Coronary artery (tissue), 2 donors: ENCODE measurements at regions not wholly inside any gene's neighbourhood (a gene's known extent, or its start where the extent isn't known, plus 50 kb on each side); places are given as distances from the start of the nearest gene placed in this dataset.

Experiments used
- DNase-seq: peaks from one replicate; pipeline ENCODE4 v3.0.0-alpha.2; 2017; ENCODE audit warnings: low spot score
- H3K27ac ChIP-seq, 2 donors: fragments of 200-600 bp; sonication (generic); one replicate each; pipeline ENCODE4 v1.5.1; 2016 to 2019
- H3K4me3 ChIP-seq: fragments of 200-600 bp; sonication (generic); 2 replicates; pipeline ENCODE4 v1.5.1; 2016; ENCODE audit warnings: mild to moderate bottlenecking, moderate library complexity
- TF ChIP-seq, protein P1 (sequence below): fragments of 200-600 bp; sonication (generic); IDR thresholded peaks from one replicate; pipeline ENCODE4 v1.5.1; 2019; ENCODE audit warnings: antibody characterized with exemption

DNA sequence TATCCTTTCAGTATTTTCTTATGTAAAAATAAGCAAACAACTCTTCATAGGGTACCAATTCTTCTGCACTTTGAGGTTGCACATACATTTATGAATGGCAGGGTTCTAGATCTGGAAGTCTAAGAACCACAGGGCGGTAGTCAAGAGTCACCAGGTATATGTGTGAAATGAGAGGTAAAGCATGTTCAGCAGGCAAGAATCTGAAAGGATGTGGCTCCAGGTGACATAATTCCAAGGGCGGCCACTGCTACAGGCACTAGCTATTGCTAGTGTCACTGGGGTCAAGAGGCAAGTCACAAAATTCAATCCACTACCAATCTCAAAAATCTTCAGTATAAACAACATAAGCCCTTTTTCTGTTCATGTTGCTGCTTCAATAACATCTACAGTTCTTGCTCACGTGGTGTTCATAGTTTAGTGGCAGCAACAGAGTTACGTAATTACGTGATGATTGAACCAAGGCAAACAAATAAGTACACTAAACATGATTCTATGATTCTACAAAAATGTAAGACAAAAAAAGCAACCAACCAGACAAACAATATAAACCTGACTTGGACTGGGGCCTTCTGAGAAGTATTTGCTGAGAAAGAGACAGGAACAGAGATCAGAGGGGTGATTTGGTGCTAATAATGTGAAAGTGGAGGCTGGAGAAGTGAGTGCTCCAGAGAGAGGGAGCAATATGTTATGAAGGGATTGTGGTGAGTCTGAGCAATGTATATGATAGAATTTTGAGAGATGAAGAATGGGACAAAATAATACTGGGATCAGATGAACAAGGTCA lies 101.7 kb downstream of the NAA11 start:
- H3K27ac ChIP-seq = no peak overlapping the region
- no peak overlapping the region for H3K4me3 ChIP-seq
- DNase-seq = no peak
- TF ChIP-seq, protein P1, sequence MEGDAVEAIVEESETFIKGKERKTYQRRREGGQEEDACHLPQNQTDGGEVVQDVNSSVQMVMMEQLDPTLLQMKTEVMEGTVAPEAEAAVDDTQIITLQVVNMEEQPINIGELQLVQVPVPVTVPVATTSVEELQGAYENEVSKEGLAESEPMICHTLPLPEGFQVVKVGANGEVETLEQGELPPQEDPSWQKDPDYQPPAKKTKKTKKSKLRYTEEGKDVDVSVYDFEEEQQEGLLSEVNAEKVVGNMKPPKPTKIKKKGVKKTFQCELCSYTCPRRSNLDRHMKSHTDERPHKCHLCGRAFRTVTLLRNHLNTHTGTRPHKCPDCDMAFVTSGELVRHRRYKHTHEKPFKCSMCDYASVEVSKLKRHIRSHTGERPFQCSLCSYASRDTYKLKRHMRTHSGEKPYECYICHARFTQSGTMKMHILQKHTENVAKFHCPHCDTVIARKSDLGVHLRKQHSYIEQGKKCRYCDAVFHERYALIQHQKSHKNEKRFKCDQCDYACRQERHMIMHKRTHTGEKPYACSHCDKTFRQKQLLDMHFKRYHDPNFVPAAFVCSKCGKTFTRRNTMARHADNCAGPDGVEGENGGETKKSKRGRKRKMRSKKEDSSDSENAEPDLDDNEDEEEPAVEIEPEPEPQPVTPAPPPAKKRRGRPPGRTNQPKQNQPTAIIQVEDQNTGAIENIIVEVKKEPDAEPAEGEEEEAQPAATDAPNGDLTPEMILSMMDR = no peak

DNA sequence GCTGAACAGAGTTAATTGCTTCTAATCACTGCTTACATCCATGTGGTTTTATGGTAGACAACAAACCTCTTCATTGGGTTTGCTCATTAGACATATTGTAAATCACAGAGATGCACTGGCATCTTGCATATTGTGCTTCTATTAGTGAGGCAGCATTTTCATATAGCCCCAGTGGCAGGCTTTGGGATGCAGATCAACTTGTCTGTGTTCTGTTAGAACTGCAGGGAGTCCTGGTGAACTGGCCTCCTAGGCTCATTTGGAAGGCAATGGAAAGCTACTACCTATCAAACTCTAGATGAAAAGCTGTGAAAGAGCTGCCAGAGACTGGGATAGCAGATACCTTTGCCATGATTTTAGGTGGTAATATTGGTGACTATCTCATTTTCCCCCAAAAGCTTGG lies 108.8 kb downstream of the NAA11 start:
- TF ChIP-seq, protein P1 = no peak

DNA sequence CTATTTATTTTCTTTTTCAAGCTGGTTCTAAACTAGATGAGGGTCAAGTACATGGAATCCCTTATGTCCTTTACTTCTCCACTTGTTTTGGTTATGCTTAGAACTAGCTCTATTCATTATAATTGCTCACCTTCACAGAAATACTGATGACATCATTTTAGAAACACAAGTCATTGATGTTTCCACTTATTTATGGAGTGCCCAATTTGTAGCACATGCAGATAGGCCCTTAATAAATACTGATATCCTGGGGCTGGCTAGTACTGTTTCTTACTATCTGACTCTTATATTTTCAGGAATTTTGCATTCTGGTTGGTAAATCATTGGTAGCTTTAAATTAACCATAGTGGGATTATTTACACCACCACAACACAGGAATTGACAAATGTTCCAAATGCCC lies 112.2 kb downstream of the NAA11 start:
- DNase-seq = no peak
- no peak overlapping the region for H3K4me3 ChIP-seq
- no peak overlapping the region for H3K27ac ChIP-seq
- TF ChIP-seq, protein P1 = no peak

More for the DNA sequence above, 108.8 kb downstream of the NAA11 start:
- H3K4me3 ChIP-seq = no peak overlapping the region
- no peak for DNase-seq
- no peak overlapping the region for H3K27ac ChIP-seq

DNA sequence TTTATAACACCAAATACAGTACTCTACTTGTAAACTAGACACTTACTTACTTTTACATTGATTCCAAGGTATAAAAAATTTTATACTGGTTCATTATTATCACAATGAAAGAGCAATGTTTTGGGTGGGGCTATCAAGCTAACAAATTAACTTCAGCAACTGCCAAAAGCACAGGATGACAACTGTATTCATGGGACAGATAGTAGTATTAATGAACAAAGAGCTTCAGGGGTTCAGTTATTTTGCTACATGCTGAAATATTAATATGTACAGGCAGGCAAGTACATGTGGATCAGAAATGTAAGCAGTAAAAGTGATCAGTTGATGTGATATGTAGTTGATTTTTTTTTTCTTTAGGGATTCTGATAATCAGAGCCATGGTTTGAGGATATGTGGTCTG lies 112.9 kb downstream of the NAA11 start:
- no peak for DNase-seq
- TF ChIP-seq, protein P1 = no peak
- Histone ChIP-seq H3K4me3 (no peak overlapping the region), H3K27ac (no peak overlapping the region)

DNA sequence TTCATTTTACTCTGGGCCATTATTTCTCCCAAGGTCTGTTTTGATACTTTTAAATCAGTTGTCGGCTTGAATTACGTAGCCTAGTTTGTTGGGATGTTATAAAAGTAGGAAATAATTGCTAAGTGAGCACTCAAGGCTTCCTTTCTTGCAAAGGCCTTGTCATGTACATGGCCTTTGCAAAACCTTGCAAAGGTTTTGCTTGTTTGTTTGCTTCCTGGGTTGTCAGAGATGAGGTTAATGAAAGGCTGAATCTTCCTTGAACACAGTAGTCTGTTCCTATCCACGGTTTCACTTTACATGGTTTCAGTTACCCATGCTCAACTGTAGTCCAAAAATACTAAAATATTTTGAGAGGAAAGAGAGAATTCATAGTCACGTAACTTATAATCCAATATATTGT lies 113.5 kb downstream of the NAA11 start:
- TF ChIP-seq, protein P1 = no peak
- no peak for DNase-seq

DNA sequence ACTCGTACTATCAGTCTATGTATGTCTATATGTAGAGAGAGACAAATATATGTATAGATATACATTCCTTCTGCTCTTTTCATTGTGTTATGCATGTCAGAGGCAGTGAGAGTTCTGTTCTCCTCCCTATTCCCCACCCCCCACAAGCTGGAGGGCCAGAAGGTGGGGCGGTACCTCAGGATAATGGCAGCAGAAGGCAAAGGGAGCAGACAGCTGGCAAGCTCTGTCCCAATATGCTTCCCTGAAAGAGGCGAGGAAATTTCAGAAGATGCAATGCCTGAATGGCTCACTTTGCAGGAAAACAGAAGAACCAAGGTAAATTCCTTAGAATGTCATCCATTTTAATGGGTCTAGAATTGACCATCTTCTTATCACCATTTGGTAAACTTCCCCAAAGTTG lies 114.4 kb downstream of the NAA11 start:
- Histone ChIP-seq H3K4me3 (no peak overlapping the region), H3K27ac (no peak overlapping the region)
- TF ChIP-seq, protein P1 = no peak
- DNase-seq = no peak

More for the DNA sequence above, 113.5 kb downstream of the NAA11 start:
- H3K27ac ChIP-seq = no peak overlapping the region
- no peak overlapping the region for H3K4me3 ChIP-seq

DNA sequence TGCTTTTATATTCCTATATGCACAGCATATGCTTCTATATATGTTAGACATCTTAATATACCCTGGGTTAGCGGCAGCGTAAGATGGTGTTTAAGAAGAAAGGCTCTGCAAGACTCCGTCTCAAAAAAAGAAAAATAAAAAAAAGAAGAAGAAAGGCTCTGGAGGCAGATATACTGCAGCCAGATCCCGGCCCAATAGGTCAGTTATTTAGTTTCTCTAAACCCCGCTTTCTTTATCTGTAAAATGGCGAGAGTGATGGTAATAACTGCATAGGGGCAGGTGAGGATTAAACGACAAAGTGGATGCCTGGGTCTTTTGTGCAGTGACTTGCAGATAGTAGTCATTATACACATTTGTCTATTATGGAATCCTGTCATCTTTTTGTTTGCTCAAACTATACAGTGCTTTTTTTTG lies 115.2 kb downstream of the NAA11 start:
- TF ChIP-seq, protein P1 = no peak
- Histone ChIP-seq H3K27ac (no peak overlapping the region), H3K4me3 (no peak overlapping the region)
- DNase-seq = no peak
